K562 (cell line): ENCODE measurements at regions not wholly inside any gene's neighbourhood (a gene's known extent, or its start where the extent isn't known, plus 50 kb on each side); places are given as distances from the start of the nearest gene placed in this dataset.

Source experiments
- ATAC-seq: fragments of 200-7000 bp; cut with Tn5 transposase; 3 replicates; pipeline ENCODE4 v1.9.1; 2020; ENCODE audit warnings: moderate library complexity
- BruUV-seq: library from RNA; stranded (reverse); fragments of 400-500 nt; replicated peaks from 2 replicates; lab custom pipeline; 2021; lab: Mats Ljungman, UMichigan
- CTCF ChIA-PET: fragments of 300-600 bp; formaldehyde crosslinking; extraction: SDS; loops from one replicate; lab custom pipeline; 2021; ENCODE audit warnings: low intra/inter-chr PET ratio; lab: Yijun Ruan, JAX
- POLR2A ChIA-PET: fragments of 300-600, 350-650 bp; sonication (Branson Sonifier 250); formaldehyde crosslinking; extraction: SDS; loops from one replicate; lab custom pipeline; 2021; ENCODE audit warnings: antibody characterized with exemption, inconsistent platforms; lab: Yijun Ruan, JAX
- DNase-seq, 4 experiments: peaks; one replicate each; pipeline versions ENCODE4 v3.0.0 to v3.0.0-alpha.2; 2011 to 2018; ENCODE audit warnings: low spot score in 3 of 4, mixed read lengths in 3 of 4; ENCODE audit errors: extremely low read depth in 1 of 4
- FAIRE-seq: peaks from 2 replicates; lab custom pipeline; 2011; peaks lifted over from hg19 to GRCh38; lab: Jason Lieb, UNC
- H2AFZ ChIP-seq: 2 replicates; pipeline ENCODE4 v1.6.0; 2011; ENCODE audit warnings: low read depth, low read length, control low read depth, inconsistent platforms
- H3K27ac ChIP-seq: fragments of 200-600 bp; 3 replicates; pipeline ENCODE4 v1.8.0; 2011; ENCODE audit warnings: low read depth, mild to moderate bottlenecking, control low read depth, inconsistent platforms, low read length, moderate library complexity, mixed read lengths; ENCODE audit errors: extremely low read depth
- H3K27me3 ChIP-seq, 2 experiments: fragments of 300-600 bp in 1 of 2; 2 replicates in 1 of 2; 3 replicates in 1 of 2; pipeline versions ENCODE4 v1.6.0 to v1.8.0; 2011; ENCODE audit warnings: inconsistent platforms in 2 of 2, low read length in 2 of 2, mild to moderate bottlenecking in 1 of 2, mixed read lengths in 1 of 2, moderate library complexity in 1 of 2; ENCODE audit not compliant: control insufficient read depth in 2 of 2, insufficient read depth in 2 of 2
- H3K36me3 ChIP-seq: fragments of 300-600 bp; 3 replicates; pipeline ENCODE4 v1.8.0; 2011; ENCODE audit warnings: mild to moderate bottlenecking, low read length, inconsistent platforms; ENCODE audit not compliant: control insufficient read depth, insufficient read depth
- H3K4me1 ChIP-seq, 2 experiments: fragments of 200-600 bp in 1 of 2; replicated peaks in 1 of 2; 2 replicates in 1 of 2; 3 replicates in 1 of 2; pipeline versions ENCODE4 v1.5.1 to v1.8.0; 2011; ENCODE audit warnings: inconsistent platforms in 2 of 2, low read length in 2 of 2, mild to moderate bottlenecking in 1 of 2, mixed read lengths in 1 of 2, moderate library complexity in 1 of 2; ENCODE audit not compliant: control insufficient read depth in 2 of 2, insufficient read depth in 2 of 2
- H3K4me2 ChIP-seq: 2 replicates; pipeline ENCODE4 v1.6.1; 2011; ENCODE audit warnings: low read length, control low read depth, inconsistent platforms, mixed read lengths; ENCODE audit not compliant: insufficient read depth
- H3K4me3 ChIP-seq: fragments of 200-600 bp; sonication (generic), shearing (Covaris generic); 2 replicates; pipeline ENCODE4 v1.5.1; 2016; ENCODE audit warnings: control low read depth, inconsistent platforms
- H3K79me2 ChIP-seq: fragments of 200-600 bp; 3 replicates; pipeline ENCODE4 v1.8.0; 2011; ENCODE audit warnings: low read length, inconsistent platforms; ENCODE audit not compliant: control insufficient read depth, insufficient read depth
- H3K9ac ChIP-seq, 2 experiments: 2 replicates each; pipeline versions ENCODE4 v1.6.0 to v1.6.1; 2011; ENCODE audit warnings: low read depth in 2 of 2, low read length in 2 of 2, control low read depth in 1 of 2, inconsistent platforms in 1 of 2, mild to moderate bottlenecking in 1 of 2, mixed read lengths in 1 of 2; ENCODE audit not compliant: insufficient read depth in 1 of 2
- H3K9me1 ChIP-seq: one replicate; pipeline ENCODE4 v1.6.0; 2011; ENCODE audit warnings: inconsistent platforms, mild to moderate bottlenecking, low read length, moderate library complexity; ENCODE audit not compliant: control insufficient read depth, insufficient read depth
- H3K9me3 ChIP-seq: replicated peaks from 2 replicates; pipeline ENCODE4 v1.5.1; 2011; ENCODE audit warnings: low read depth, low read length, inconsistent platforms; ENCODE audit not compliant: control insufficient read depth, insufficient read depth
- H4K20me1 ChIP-seq: replicated peaks from 2 replicates; pipeline ENCODE4 v1.6.1; 2011; ENCODE audit warnings: low read length, inconsistent platforms, mixed read lengths; ENCODE audit not compliant: control insufficient read depth, insufficient read depth
- E2F3 ChIP-seq: fragments of 250-450 bp; sonication (Bioruptor Pico); IDR thresholded peaks from 2 replicates; pipeline ENCODE4 v1.4.0; 2020; ENCODE audit warnings: mild to moderate bottlenecking
- HOXB6 ChIP-seq: fragments of 250-450 bp; sonication (Bioruptor Pico); IDR thresholded peaks from 2 replicates; pipeline ENCODE4 v1.5.1; 2022; ENCODE audit warnings: mild to moderate bottlenecking, borderline replicate concordance
- PTBP1 ChIP-seq: fragments of 200-400 bp; formaldehyde crosslinking; IDR thresholded peaks from 2 replicates; pipeline ENCODE4 v1.6.1; 2017; ENCODE audit warnings: low read depth, low read length
- RFX7 ChIP-seq: fragments of 250-450 bp; sonication (Bioruptor Pico); IDR thresholded peaks from 2 replicates; pipeline ENCODE4 v1.5.1; 2021; ENCODE audit warnings: mild to moderate bottlenecking
- ZNF75A ChIP-seq: fragments of 450-650 bp; formaldehyde crosslinking; IDR thresholded peaks from 2 replicates; pipeline ENCODE4 v1.4.0; 2020; ENCODE audit warnings: mild to moderate bottlenecking
- WGBS: fragments of 100-300 bp; shearing (Covaris generic); methylation state at CpG from one replicate; pipeline ENCODE4 v1.1.6; 2016; ENCODE audit warnings: low coverage, mixed read lengths; ENCODE audit not compliant: insufficient coverage; ENCODE audit errors: missing lambda C conversion rate; 5-methylcytosine and 5-hydroxymethylcytosine counted together
- in situ Hi-C: fragments of 300-500 bp; cut with MboI; formaldehyde crosslinking; loops from 4 replicates; pipeline ENCODE4 v1.15.0; 2018; ENCODE audit warnings: inconsistent platforms, mixed read lengths
- intact Hi-C: fragments of 100-400 bp; cut with micrococcal nuclease; formaldehyde crosslinking; loops from 2 replicates; pipeline ENCODE4 v1.14.2; 2022
- TF ChIP-seq, protein P1 (sequence below): fragments of 150-350 bp; IDR thresholded peaks from 2 replicates; pipeline ENCODE4 v1.6.1; 2014; ENCODE audit warnings: low read depth, mild to moderate bottlenecking, low read length, borderline replicate concordance
- TF ChIP-seq, protein P2 (sequence below): fragments of 450-650 bp; IDR thresholded peaks from 2 replicates; pipeline ENCODE4 v1.6.1; 2016; ENCODE audit warnings: missing biosample characterization, missing genetic modification characterization
- TF ChIP-seq, protein P3 (sequence below): sonication (generic); formaldehyde crosslinking; IDR thresholded peaks from 2 replicates; pipeline ENCODE4 v1.8.1; 2022; ENCODE audit warnings: missing genetic modification reagents

DNA sequence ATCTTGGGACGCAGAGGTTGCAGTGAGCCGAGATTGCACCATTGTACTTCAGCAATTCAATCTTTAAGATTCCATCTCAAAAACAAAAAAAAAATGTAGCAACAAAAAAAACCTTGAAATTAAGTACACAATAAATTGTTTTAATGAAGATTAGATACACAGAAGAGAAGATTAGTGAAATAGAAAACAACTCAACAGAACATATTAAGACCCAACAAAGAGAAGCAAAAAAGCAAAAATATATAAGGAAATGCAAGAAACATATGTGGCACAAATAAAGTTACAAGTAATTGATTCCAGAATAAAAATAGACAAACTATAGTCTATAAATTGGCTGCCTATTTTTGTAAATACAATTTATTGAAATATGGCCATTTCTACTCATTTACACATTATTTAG lies 445.2 kb downstream of the EPM2A start (continued):
- TF ChIP-seq, protein P1, sequence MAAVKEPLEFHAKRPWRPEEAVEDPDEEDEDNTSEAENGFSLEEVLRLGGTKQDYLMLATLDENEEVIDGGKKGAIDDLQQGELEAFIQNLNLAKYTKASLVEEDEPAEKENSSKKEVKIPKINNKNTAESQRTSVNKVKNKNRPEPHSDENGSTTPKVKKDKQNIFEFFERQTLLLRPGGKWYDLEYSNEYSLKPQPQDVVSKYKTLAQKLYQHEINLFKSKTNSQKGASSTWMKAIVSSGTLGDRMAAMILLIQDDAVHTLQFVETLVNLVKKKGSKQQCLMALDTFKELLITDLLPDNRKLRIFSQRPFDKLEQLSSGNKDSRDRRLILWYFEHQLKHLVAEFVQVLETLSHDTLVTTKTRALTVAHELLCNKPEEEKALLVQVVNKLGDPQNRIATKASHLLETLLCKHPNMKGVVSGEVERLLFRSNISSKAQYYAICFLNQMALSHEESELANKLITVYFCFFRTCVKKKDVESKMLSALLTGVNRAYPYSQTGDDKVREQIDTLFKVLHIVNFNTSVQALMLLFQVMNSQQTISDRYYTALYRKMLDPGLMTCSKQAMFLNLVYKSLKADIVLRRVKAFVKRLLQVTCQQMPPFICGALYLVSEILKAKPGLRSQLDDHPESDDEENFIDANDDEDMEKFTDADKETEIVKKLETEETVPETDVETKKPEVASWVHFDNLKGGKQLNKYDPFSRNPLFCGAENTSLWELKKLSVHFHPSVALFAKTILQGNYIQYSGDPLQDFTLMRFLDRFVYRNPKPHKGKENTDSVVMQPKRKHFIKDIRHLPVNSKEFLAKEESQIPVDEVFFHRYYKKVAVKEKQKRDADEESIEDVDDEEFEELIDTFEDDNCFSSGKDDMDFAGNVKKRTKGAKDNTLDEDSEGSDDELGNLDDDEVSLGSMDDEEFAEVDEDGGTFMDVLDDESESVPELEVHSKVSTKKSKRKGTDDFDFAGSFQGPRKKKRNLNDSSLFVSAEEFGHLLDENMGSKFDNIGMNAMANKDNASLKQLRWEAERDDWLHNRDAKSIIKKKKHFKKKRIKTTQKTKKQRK, result no peak

DNA sequence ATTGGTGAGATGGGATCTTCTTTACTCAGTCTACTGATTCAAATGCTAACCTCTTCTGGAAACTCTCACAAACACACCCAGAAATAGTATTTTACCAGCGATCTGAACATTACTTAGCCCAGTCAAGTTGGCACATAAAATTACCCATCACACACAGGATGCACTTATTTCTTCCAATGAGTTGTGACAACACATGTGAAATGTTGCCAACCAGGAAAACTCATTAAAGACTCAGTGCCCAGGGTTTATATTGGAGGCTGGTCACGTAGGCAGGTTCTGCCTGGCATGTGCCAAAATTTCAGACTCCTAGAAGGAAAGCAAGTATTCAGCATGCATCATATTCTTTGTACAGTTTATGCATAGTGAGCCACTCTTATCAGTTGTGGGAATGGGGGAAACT lies 443.3 kb downstream of the EPM2A start:
- TF ChIP-seq RFX7 (CRISPR knock-in tag) (no peak), PTBP1 (no peak), E2F3 (CRISPR knock-in tag) (no peak), HOXB6 (CRISPR knock-in tag) (no peak), ZNF75A (CRISPR knock-in tag) (no peak)
- TF ChIP-seq, protein P2, sequence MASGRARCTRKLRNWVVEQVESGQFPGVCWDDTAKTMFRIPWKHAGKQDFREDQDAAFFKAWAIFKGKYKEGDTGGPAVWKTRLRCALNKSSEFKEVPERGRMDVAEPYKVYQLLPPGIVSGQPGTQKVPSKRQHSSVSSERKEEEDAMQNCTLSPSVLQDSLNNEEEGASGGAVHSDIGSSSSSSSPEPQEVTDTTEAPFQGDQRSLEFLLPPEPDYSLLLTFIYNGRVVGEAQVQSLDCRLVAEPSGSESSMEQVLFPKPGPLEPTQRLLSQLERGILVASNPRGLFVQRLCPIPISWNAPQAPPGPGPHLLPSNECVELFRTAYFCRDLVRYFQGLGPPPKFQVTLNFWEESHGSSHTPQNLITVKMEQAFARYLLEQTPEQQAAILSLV, result no peak
- TF ChIP-seq, protein P3, sequence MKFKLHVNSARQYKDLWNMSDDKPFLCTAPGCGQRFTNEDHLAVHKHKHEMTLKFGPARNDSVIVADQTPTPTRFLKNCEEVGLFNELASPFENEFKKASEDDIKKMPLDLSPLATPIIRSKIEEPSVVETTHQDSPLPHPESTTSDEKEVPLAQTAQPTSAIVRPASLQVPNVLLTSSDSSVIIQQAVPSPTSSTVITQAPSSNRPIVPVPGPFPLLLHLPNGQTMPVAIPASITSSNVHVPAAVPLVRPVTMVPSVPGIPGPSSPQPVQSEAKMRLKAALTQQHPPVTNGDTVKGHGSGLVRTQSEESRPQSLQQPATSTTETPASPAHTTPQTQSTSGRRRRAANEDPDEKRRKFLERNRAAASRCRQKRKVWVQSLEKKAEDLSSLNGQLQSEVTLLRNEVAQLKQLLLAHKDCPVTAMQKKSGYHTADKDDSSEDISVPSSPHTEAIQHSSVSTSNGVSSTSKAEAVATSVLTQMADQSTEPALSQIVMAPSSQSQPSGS (CRISPR knock-in tag), result no peak
- ChIA-PET CTCF (no interaction called here), POLR2A (no interaction called here)
- 0% methylated on average over 2 of the region's 2 CpGs for WGBS
- Histone ChIP-seq H3K4me2 (no peak overlapping the region), H3K79me2 (no peaks in the 10 kb centered on the region), H3K9ac (no peak overlapping the region), H3K9me3 (no peaks in the 10 kb centered on the region), H4K20me1 (no peaks in the 10 kb centered on the region), H3K27ac (no peak overlapping the region), H3K36me3 (no peaks in the 10 kb centered on the region), H3K4me1 (no peaks in the 10 kb centered on the region), H3K9me1 (no peaks in the 10 kb centered on the region), H2AFZ (no peak overlapping the region), H3K27me3 (no peaks in the 10 kb centered on the region), H3K4me3 (no peak overlapping the region)
- in situ Hi-C loops, result no loop called here
- DNase-seq, result no peak
- BruUV-seq, result no TSS peak
- no peak for FAIRE-seq
- no peak for ATAC-seq
- intact Hi-C loops, result no loop called here
